H1 (cell line): ENCODE measurements at regions not wholly inside any gene's neighbourhood (a gene's known extent, or its start where the extent isn't known, plus 50 kb on each side); places are given as distances from the start of the nearest gene placed in this dataset.

ENCODE experiments used
- CBX5 ChIP-seq: fragments of 300-800, 300-1000 bp; sonication (generic); IDR thresholded peaks from 2 replicates; pipeline ENCODE4 v1.7.1; 2016; ENCODE audit warnings: antibody characterized with exemption, low read length, low read depth
- EZH2 ChIP-seq: fragments of 200-600 bp; sonication (generic); IDR thresholded peaks from 2 replicates; pipeline ENCODE4 v1.7.1; 2012; ENCODE audit warnings: low read depth, mild to moderate bottlenecking, moderate library complexity, low read length, inconsistent platforms; ENCODE audit not compliant: severe bottlenecking

DNA sequence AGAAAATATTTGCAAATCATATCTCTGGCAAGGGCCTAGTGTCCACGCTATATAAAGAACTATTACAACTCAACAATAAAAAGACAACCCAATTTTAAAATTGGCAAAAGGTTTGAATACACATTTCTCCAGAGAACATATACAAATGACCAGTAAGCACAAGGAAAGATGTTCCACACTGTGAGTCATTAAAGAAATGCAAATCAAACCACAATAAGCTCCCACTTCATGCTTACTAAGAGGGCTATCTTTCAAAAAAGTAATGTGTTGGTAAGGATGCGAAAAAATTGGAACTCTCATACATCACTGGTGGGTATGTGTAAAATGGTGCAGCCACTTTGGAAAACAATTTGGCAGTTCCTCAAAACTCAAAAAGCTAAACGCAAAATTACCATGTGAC is 884.0 kb upstream of the INTU start (continued):
- TF ChIP-seq EZH2 (no peak), CBX5 (no peak)
- TF ChIP-seq, all 59 proteins: peak for 0
